Trophoblast cell (in vitro differentiated cells and primary cell): ENCODE measurements at regions not wholly inside any gene's neighbourhood (a gene's known extent, or its start where the extent isn't known, plus 50 kb on each side); places are given as distances from the start of the nearest gene placed in this dataset.

Experiments
- DNase-seq, 2 donors: peaks; one replicate each; pipeline ENCODE4 v3.0.0-alpha.2; 2016
- H2AFZ ChIP-seq: 2 replicates; pipeline ENCODE4 v1.6.1; 2013; ENCODE audit warnings: low read length, moderate library complexity, mild to moderate bottlenecking; ENCODE audit not compliant: insufficient read depth, poor library complexity
- H2AK5ac ChIP-seq: 2 replicates; pipeline ENCODE4 v1.6.1; 2013; ENCODE audit warnings: mild to moderate bottlenecking, low read length
- H2BK120ac ChIP-seq: 2 replicates; pipeline ENCODE4 v1.6.1; 2013; ENCODE audit warnings: low read length, mild to moderate bottlenecking, moderate library complexity; ENCODE audit not compliant: insufficient read depth, poor library complexity
- H2BK12ac ChIP-seq: 2 replicates; pipeline ENCODE4 v1.6.1; 2013; ENCODE audit warnings: mild to moderate bottlenecking, low read length, moderate library complexity
- H2BK5ac ChIP-seq: 2 replicates; pipeline ENCODE4 v1.6.1; 2013; ENCODE audit warnings: low read length, low read depth, moderate library complexity, mild to moderate bottlenecking; ENCODE audit not compliant: poor library complexity
- H3K14ac ChIP-seq: 2 replicates; pipeline ENCODE4 v1.6.1; 2013; ENCODE audit warnings: mild to moderate bottlenecking, low read length
- H3K18ac ChIP-seq: 2 replicates; pipeline ENCODE4 v1.6.1; 2013; ENCODE audit warnings: mild to moderate bottlenecking, low read length
- H3K23ac ChIP-seq: 2 replicates; pipeline ENCODE4 v1.6.1; 2013; ENCODE audit warnings: low read length
- H3K27ac ChIP-seq: 2 replicates; pipeline ENCODE4 v1.5.1; 2013; ENCODE audit warnings: low read depth, mild to moderate bottlenecking, inconsistent platforms, low read length, moderate library complexity
- H3K27me3 ChIP-seq: 2 replicates; pipeline ENCODE4 v1.6.1; 2013; ENCODE audit warnings: inconsistent platforms, mild to moderate bottlenecking, low read length, moderate library complexity; ENCODE audit not compliant: insufficient read depth
- H3K36me3 ChIP-seq, 2 experiments: 1 replicate in 1 of 2; 2 replicates in 1 of 2; pipeline ENCODE4 v1.6.1; 2013; ENCODE audit warnings: low read length in 2 of 2, mild to moderate bottlenecking in 2 of 2, moderate library complexity in 1 of 2; ENCODE audit not compliant: insufficient read depth in 2 of 2, control insufficient read depth in 1 of 2
- H3K4ac ChIP-seq: 2 replicates; pipeline ENCODE4 v1.6.1; 2013; ENCODE audit warnings: low read depth, mild to moderate bottlenecking, low read length, moderate library complexity
- H3K4me1 ChIP-seq, 2 experiments: 1 replicate in 1 of 2; 2 replicates in 1 of 2; pipeline ENCODE4 v1.6.1; 2013; ENCODE audit warnings: low read length in 2 of 2, mild to moderate bottlenecking in 2 of 2, moderate library complexity in 1 of 2; ENCODE audit not compliant: insufficient read depth in 2 of 2, control insufficient read depth in 1 of 2
- H3K4me2 ChIP-seq: 2 replicates; pipeline ENCODE4 v1.6.1; 2013; ENCODE audit warnings: inconsistent platforms, mild to moderate bottlenecking, low read length, moderate library complexity
- H3K4me3 ChIP-seq: 2 replicates; pipeline ENCODE4 v1.5.1; 2013; ENCODE audit warnings: mild to moderate bottlenecking, low read depth, low read length, inconsistent platforms
- H3K79me1 ChIP-seq: one replicate; pipeline ENCODE4 v1.6.1; 2013; ENCODE audit warnings: low read length
- H3K79me2 ChIP-seq: 2 replicates; pipeline ENCODE4 v1.6.1; 2013; ENCODE audit warnings: low read length, mild to moderate bottlenecking; ENCODE audit not compliant: control insufficient read depth, insufficient read depth, poor library complexity
- H3K9ac ChIP-seq: 2 replicates; pipeline ENCODE4 v1.6.1; 2013; ENCODE audit warnings: mild to moderate bottlenecking, low read length
- H3K9me3 ChIP-seq: 2 replicates; pipeline ENCODE4 v1.6.1; 2013; ENCODE audit warnings: low read depth, mild to moderate bottlenecking, control low read depth, inconsistent platforms, low read length; ENCODE audit not compliant: insufficient read depth
- H4K12ac ChIP-seq: 2 replicates; pipeline ENCODE4 v1.6.1; 2013; ENCODE audit warnings: low read depth, mild to moderate bottlenecking, low read length, moderate library complexity
- H4K8ac ChIP-seq: 2 replicates; pipeline ENCODE4 v1.6.1; 2013; ENCODE audit warnings: low read depth, mild to moderate bottlenecking, low read length, moderate library complexity
- H4K91ac ChIP-seq: one replicate; pipeline ENCODE4 v1.6.1; 2013; ENCODE audit warnings: low read depth, mild to moderate bottlenecking, low read length, moderate library complexity
- WGBS: extraction: QIAGEN DNeasy Blood & Tissue Kit; methylation state at CpG from one replicate; pipeline ENCODE4 v1.1.7; 2013; ENCODE audit warnings: missing lambda C conversion rate; ENCODE audit not compliant: insufficient read length, insufficient coverage; ENCODE audit errors: extremely low coverage; 5-methylcytosine and 5-hydroxymethylcytosine counted together

GRCh38 chr20:40508821-40509220 is 180.2 kb downstream of the MAFB start:
- H3K27ac ChIP-seq, result no peak overlapping the region
- no peak overlapping the region for H4K12ac ChIP-seq
- H2BK12ac ChIP-seq, result no peak overlapping the region
- H4K91ac ChIP-seq, result no peak overlapping the region
- no peak overlapping the region for H3K18ac ChIP-seq
- H3K4ac ChIP-seq, result no peak overlapping the region
- H3K79me2 ChIP-seq, result no peaks in the 10 kb centered on the region
- DNase-seq, result no peak
- no peaks in the 10 kb centered on the region for H3K27me3 ChIP-seq
- no peak overlapping the region for H2AFZ ChIP-seq
- H3K9ac ChIP-seq, result no peak overlapping the region
- no peaks in the 10 kb centered on the region for H3K36me3 ChIP-seq
- H2AK5ac ChIP-seq, result no peak overlapping the region
- peaks cover 2% of the 10 kb centered on the region for H3K9me3 ChIP-seq
- no peak overlapping the region for H3K14ac ChIP-seq
- H2BK120ac ChIP-seq, result no peak overlapping the region
- no peaks in the 10 kb centered on the region for H3K79me1 ChIP-seq
- no peak overlapping the region for H4K8ac ChIP-seq
- peaks cover 0 to 6% of the 10 kb centered on the region in 2 experiments for H3K4me1 ChIP-seq
- H3K23ac ChIP-seq, result no peak overlapping the region
- H2BK5ac ChIP-seq, result no peak overlapping the region
- no peak overlapping the region for H3K4me2 ChIP-seq
- H3K4me3 ChIP-seq, result no peak overlapping the region

DNA sequence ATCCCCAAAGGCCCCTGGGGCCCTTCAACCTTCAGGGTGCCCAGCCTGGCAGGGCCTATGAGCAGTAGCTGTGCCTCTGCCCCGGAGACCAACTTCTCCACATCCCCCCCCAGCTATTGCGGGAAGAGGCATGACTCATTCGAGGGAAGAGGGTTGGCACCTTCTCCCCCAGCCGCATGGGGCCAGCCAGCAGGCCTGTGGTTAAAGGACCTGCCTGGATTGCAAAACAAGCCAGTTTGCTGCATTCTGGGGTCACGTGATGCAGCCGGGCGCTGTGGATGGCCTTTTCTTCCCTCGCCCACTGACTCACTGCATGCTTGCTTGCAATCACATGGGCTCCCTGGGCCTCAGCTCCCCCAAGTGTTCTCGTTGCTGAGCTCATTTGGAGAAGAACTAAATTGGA is 182.5 kb downstream of the MAFB start:
- WGBS, result no CpG with 5 or more reads among the region's 9 CpGs

GRCh38 chr20:40503119-40503518 is 185.9 kb downstream of the MAFB start:
- Histone ChIP-seq H2BK120ac (no peak overlapping the region), H3K27me3 (no peaks in the 10 kb centered on the region), H4K8ac (no peak overlapping the region), H3K9ac (no peak overlapping the region), H4K12ac (no peak overlapping the region), H2AFZ (no peak overlapping the region), H3K27ac (no peak overlapping the region), H3K4me2 (no peak overlapping the region), H4K91ac (no peak overlapping the region), H3K4me1 (peaks cover 0 to 6% of the 10 kb centered on the region in 2 experiments), H3K4ac (no peak overlapping the region), H3K79me2 (no peaks in the 10 kb centered on the region), H3K4me3 (no peak overlapping the region), H3K18ac (no peak overlapping the region), H2BK5ac (no peak overlapping the region), H2BK12ac (no peak overlapping the region), H3K9me3 (peaks cover 2% of the 10 kb centered on the region), H2AK5ac (no peak overlapping the region), H3K79me1 (no peaks in the 10 kb centered on the region), H3K23ac (no peak overlapping the region), H3K36me3 (no peaks in the 10 kb centered on the region), H3K14ac (no peak overlapping the region)
- no peak for DNase-seq
- no CpG with 5 or more reads among the region's 3 CpGs for WGBS

More for the DNA sequence above, 182.5 kb downstream of the MAFB start:
- no peaks in the 10 kb centered on the region for H3K27me3 ChIP-seq
- H3K79me2 ChIP-seq, result no peaks in the 10 kb centered on the region
- H3K18ac ChIP-seq, result no peak overlapping the region
- no peak overlapping the region for H2AFZ ChIP-seq
- H3K4me2 ChIP-seq, result no peak overlapping the region
- no peak overlapping the region for H3K23ac ChIP-seq
- H3K27ac ChIP-seq, result no peak overlapping the region
- H3K4me3 ChIP-seq, result no peak overlapping the region
- H3K4me1 ChIP-seq, result peaks cover 0 to 6% of the 10 kb centered on the region in 2 experiments
- H3K79me1 ChIP-seq, result no peaks in the 10 kb centered on the region
- H2BK120ac ChIP-seq, result no peak overlapping the region
- no peak overlapping the region for H2BK12ac ChIP-seq
- no peak overlapping the region for H3K4ac ChIP-seq
- no peaks in the 10 kb centered on the region for H3K36me3 ChIP-seq
- peaks cover 2% of the 10 kb centered on the region for H3K9me3 ChIP-seq
- no peak overlapping the region for H3K14ac ChIP-seq
- H4K8ac ChIP-seq, result no peak overlapping the region
- DNase-seq, result peak; percentile 77 to 85
- H2BK5ac ChIP-seq, result no peak overlapping the region
- no peak overlapping the region for H3K9ac ChIP-seq
- H4K12ac ChIP-seq, result no peak overlapping the region
- H4K91ac ChIP-seq, result no peak overlapping the region
- no peak overlapping the region for H2AK5ac ChIP-seq

- no peak overlapping the region for H3K4me2 ChIP-seq
- no peak overlapping the region for H2BK120ac ChIP-seq
- no peak overlapping the region for H2AK5ac ChIP-seq
- H3K14ac ChIP-seq, result no peak overlapping the region
- no peak overlapping the region for H3K4me3 ChIP-seq
- peaks cover 0 to 6% of the 10 kb centered on the region in 2 experiments for H3K4me1 ChIP-seq
- H3K79me2 ChIP-seq, result no peaks in the 10 kb centered on the region
- H2BK5ac ChIP-seq, result no peak overlapping the region
- H3K9me3 ChIP-seq, result peaks cover 2% of the 10 kb centered on the region
- no peak overlapping the region for H4K8ac ChIP-seq
- no peaks in the 10 kb centered on the region for H3K27me3 ChIP-seq
- H2AFZ ChIP-seq, result no peak overlapping the region
- no peaks in the 10 kb centered on the region for H3K36me3 ChIP-seq
- H3K23ac ChIP-seq, result no peak overlapping the region
- H3K18ac ChIP-seq, result no peak overlapping the region
- no peaks in the 10 kb centered on the region for H3K79me1 ChIP-seq
- no peak overlapping the region for H4K91ac ChIP-seq
- no CpG with 5 or more reads among the region's 8 CpGs for WGBS
- no peak overlapping the region for H3K4ac ChIP-seq
- H3K27ac ChIP-seq, result no peak overlapping the region
- DNase-seq, result no peak
- H2BK12ac ChIP-seq, result no peak overlapping the region
- H3K9ac ChIP-seq, result no peak overlapping the region
- no peak overlapping the region for H4K12ac ChIP-seq
Observed at GRCh38 chr20:40502576-40502975, 186.5 kb downstream of the MAFB start.
